ENCODE measurements at regions not wholly inside any gene's neighbourhood (a gene's known extent, or its start where the extent isn't known, plus 50 kb on each side); places are given as distances from the start of the nearest gene placed in this dataset.

- no peaks in the 10 kb centered on the region for H3K9me3 ChIP-seq
- no peak overlapping the region for H3K4me3 ChIP-seq
- no peaks in the 10 kb centered on the region for H3K27me3 ChIP-seq
- no peaks in the 10 kb centered on the region for H3K36me3 ChIP-seq (ENCODE audit: low read depth, missing control alignments)
- intact Hi-C loops (cut with DNase I; ENCODE audit: low total_unique reads), result no loop called here
- no peak for TF ChIP-seq POLR2A (IDR thresholded peaks at IDR 0.05)
- TF ChIP-seq CTCF (IDR thresholded peaks at IDR 0.05), result no peak
- 26 to 42% methylated on average over 2 of the region's 2 CpGs for WGBS, 2 donors
- H3K4me1 ChIP-seq, result no peaks in the 10 kb centered on the region
- peak; percentile 26 for DNase-seq
- peak overlapping the region in 1 of 2 donors; percentile 20 for H3K27ac ChIP-seq
These were observed 258.5 kb downstream of the COG6 start for GRCh38 chr13:39913928-39914327.

GRCh38 chr13:39915418-39915817 is 260.0 kb downstream of the COG6 start:
- Histone ChIP-seq H3K9me3 (no peaks in the 10 kb centered on the region), H3K4me3 (no peak overlapping the region), H3K27me3 (no peaks in the 10 kb centered on the region), H3K27ac (no peak overlapping the region), H3K36me3 (ENCODE audit: low read depth, missing control alignments) (no peaks in the 10 kb centered on the region), H3K4me1 (no peaks in the 10 kb centered on the region)
- intact Hi-C loops (cut with DNase I; ENCODE audit: low total_unique reads), result no loop called here
- TF ChIP-seq POLR2A (IDR thresholded peaks at IDR 0.05) (no peak), CTCF (IDR thresholded peaks at IDR 0.05) (no peak)
- DNase-seq, result no peak

GRCh38 chr13:39916330-39916729 is 260.9 kb downstream of the COG6 start:
- no peak for DNase-seq
- intact Hi-C loops (cut with DNase I; ENCODE audit: low total_unique reads), result no loop called here
- TF ChIP-seq POLR2A (IDR thresholded peaks at IDR 0.05), result no peak
- Histone ChIP-seq H3K27me3 (no peaks in the 10 kb centered on the region), H3K36me3 (ENCODE audit: low read depth, missing control alignments) (no peaks in the 10 kb centered on the region), H3K27ac (no peak overlapping the region), H3K9me3 (no peaks in the 10 kb centered on the region), H3K4me3 (no peak overlapping the region), H3K4me1 (no peaks in the 10 kb centered on the region)
- 91% methylated on average over 2 of the region's 2 CpGs for WGBS, 2 donors

- DNase-seq, result no peak
- Histone ChIP-seq H3K36me3 (ENCODE audit: low read depth, missing control alignments) (no peaks in the 10 kb centered on the region), H3K4me3 (no peak overlapping the region), H3K4me1 (no peaks in the 10 kb centered on the region), H3K9me3 (no peaks in the 10 kb centered on the region), H3K27ac (no peak overlapping the region), H3K27me3 (no peaks in the 10 kb centered on the region)
- 93 to 94% methylated on average over 5 of the region's 5 CpGs for WGBS, 2 donors
- intact Hi-C loops (cut with DNase I; ENCODE audit: low total_unique reads), result no loop called here
- TF ChIP-seq CTCF (IDR thresholded peaks at IDR 0.05) (no peak), POLR2A (IDR thresholded peaks at IDR 0.05) (no peak)
These were observed 263.3 kb downstream of the COG6 start for GRCh38 chr13:39918620-39919236.

- H3K4me3 ChIP-seq, result no peak overlapping the region
- no peak for DNase-seq
- H3K9me3 ChIP-seq, result no peaks in the 10 kb centered on the region
- 95 to 97% methylated on average over 2 of the region's 2 CpGs for WGBS, 2 donors
- intact Hi-C loops (cut with DNase I; ENCODE audit: low total_unique reads), result no loop called here
- TF ChIP-seq POLR2A (IDR thresholded peaks at IDR 0.05) (no peak), CTCF (IDR thresholded peaks at IDR 0.05) (no peak)
- H3K36me3 ChIP-seq (ENCODE audit: low read depth, missing control alignments), result no peaks in the 10 kb centered on the region
- no peaks in the 10 kb centered on the region for H3K4me1 ChIP-seq
- no peaks in the 10 kb centered on the region for H3K27me3 ChIP-seq
- no peak overlapping the region for H3K27ac ChIP-seq
These were observed 265.2 kb downstream of the COG6 start for GRCh38 chr13:39920613-39921012.
